ENCODE measurements at regions not wholly inside any gene's neighbourhood (a gene's known extent, or its start where the extent isn't known, plus 50 kb on each side); places are given as distances from the start of the nearest gene placed in this dataset.

- no peak for DNase-seq (ENCODE audit: extremely low read depth in 1 of 11, low read depth in 9 of 11, low spot score in 4 of 11)
These were observed 166.7 kb downstream of the TMTC3 start for GRCh38 chr12:88308825-88309224.

- DNase-seq (ENCODE audit: extremely low read depth in 1 of 11, low read depth in 9 of 11, low spot score in 4 of 11): no peak
These were observed 167.4 kb downstream of the TMTC3 start for GRCh38 chr12:88309546-88309945.

DNA sequence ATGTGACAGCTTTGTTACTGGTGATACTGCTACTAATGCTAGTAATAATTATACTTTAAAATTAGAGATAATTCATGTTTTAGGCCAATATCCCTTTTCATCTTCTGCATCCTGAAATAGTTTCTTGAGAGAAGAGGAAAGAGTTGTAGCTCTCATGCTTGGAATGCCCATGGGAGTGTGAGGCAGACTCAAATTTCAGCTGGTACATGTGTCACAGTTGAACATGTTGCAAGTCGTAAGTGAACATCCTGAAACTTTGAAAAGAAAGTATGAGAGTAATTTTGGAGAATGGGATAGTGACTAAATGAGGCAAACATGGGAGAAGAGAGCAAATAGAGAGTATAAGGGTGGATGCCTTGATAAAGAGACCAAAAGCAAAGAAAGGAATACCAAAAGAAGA is 168.0 kb downstream of the TMTC3 start:
- no peak for DNase-seq (ENCODE audit: extremely low read depth in 1 of 11, low read depth in 9 of 11, low spot score in 4 of 11)

DNA sequence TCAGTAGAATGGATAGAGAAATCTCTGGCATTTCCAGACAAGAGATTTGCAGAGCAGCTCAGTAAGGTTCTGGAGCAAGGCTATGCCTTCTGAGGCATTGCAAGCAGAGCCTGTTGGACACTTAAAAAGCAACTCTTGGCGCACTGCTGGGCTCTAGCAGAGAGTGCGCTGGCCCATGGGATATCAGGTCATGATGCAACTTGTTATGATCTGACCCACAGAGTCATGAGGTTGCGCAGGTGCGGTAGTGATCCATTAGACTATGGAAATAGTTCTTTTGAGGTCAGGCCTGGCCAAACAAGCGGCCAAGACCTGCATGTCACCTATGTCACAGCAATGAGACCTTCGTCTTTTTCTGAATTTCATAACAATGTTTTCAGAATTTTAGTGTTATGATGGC is 168.6 kb downstream of the TMTC3 start:
- no peak for DNase-seq (ENCODE audit: extremely low read depth in 1 of 11, low read depth in 9 of 11, low spot score in 4 of 11)

DNA sequence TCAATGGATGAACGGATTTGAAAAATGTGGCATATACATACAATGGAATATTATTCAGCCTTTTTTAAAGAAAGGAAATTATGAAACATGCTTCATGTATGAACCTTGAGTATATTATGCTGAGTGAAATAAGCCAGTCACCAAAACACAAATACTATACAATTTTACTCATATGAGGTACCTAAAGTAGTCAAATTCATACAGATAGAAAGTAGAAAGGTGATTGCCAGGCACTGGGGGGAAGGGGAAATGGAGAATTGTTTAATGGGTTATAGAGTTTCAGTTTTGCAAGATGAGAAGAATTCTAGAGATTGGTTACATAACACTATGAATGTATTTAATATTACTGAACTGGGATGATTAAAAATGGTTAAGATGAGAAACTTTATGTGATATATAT is 171.4 kb downstream of the TMTC3 start:
- no peak for DNase-seq (ENCODE audit: extremely low read depth in 1 of 11, low read depth in 9 of 11, low spot score in 4 of 11)

DNA sequence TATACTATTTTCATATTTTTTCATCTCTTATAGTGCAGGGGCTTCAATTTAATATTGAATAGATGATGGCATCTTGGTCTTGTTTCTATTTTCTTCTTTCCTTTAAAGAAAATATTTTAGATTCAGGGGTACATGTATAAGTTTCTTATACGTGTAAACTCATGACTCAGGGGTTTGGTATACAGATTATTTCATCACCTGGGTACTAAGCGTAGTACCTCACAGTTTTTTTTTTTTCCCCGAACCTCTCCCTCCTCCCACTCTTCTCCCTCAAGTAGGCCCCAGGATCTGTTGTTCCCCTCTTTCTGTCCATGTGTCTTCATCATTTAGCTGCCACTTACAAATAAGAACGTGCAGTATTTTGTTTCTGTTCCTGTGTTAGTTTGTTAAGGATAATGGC is 172.6 kb downstream of the TMTC3 start:
- no peak for DNase-seq (ENCODE audit: extremely low read depth in 1 of 11, low read depth in 9 of 11, low spot score in 4 of 11)

DNA sequence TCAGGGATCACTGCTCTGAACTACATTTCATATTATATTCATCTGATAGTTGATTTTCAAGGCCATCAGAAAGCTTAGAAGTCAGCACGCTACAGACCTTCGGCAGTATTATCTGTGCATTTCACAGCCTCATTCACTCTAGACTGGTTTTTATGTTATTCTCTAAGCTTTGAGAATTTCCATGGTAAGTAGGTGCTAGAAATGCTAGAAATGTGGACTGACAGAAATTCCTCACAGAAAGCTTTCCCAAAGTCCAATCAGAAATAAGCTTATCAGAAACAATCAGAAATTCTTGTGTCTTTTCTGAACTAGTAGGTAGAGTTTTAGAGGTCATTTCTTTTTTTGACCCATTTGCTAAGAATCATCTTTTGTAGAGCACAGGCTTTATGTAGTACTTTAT is 176.6 kb downstream of the TMTC3 start:
- no peak for DNase-seq (ENCODE audit: extremely low read depth in 1 of 11, low read depth in 9 of 11, low spot score in 4 of 11)

DNA sequence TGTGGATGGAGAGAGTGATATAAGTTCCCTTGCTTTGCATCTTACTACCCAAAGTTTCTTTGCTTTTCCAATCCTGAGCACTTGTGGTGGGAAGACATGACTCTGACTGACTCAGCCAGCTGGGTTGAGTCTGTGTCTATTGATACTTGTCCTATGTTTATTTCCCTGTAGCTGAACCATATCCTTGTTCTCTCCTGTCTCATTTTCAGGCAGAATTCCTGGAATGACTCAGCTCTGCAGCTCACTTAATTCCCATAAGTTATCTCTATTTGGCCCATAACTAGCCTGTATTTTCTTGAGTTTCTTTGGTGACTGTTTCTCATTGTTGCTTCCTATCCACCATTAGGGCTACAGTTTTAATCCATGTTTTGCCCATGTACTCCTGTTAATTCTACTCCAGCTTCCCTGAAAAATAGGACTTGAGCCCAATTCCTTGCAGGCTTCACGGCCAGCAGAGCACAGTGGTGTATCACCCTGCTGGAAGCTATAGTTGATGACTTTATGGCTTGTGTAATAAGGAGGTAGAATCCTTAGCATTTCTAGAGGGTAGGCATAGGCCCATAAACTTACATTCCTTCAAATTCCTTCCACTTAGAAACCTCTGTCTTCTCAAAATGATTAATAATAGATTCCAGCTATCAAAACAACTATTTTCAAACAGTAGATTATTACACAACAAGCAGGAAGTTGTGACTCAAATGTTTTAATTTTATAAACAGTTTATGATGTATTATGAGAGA is 183.1 kb downstream of the TMTC3 start:
- no peak for DNase-seq (ENCODE audit: extremely low read depth in 1 of 11, low read depth in 9 of 11, low spot score in 4 of 11)

- DNase-seq (ENCODE audit: extremely low read depth in 1 of 11, low read depth in 9 of 11, low spot score in 4 of 11): no peak
These were observed 183.7 kb downstream of the TMTC3 start for GRCh38 chr12:88325816-88326189.

DNA sequence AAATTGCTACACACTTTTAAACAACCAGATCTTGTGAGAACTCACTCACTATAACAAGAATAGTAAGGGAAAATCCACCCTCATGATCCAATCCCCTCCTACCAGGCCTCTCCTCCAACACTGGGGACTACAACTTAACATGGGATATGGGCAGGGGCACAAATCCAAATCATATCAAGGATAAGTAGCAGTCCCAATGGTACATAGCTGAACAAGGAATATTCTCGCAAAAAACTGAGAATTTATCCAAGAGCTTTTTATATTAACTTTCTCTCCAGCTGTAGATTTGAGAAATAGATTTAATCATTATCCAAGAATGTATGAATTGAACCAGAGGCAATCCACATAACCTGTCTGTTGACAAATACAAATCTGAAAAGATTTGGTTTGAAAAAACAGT is 185.2 kb downstream of the TMTC3 start:
- DNase-seq (ENCODE audit: extremely low read depth in 1 of 11, low read depth in 9 of 11, low spot score in 4 of 11): no peak

DNA sequence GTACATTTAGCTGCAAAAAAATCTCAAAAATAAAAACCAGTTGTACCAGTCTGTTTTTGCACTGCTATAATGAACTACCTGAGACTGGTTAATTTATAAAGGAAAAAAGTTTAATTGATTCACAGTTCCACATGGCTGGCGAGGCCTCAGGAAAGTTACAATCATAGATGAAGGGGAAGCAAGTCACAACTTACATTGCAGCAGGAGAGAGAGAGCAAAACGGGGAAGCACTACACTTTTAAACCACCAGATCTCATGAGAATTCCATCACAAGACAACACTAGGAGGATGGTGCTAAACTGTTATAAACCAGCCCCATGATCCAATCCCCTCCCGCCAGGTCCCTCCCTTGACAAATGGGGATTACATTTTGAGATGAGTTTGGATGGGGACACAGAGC is 186.0 kb downstream of the TMTC3 start:
- DNase-seq (ENCODE audit: extremely low read depth in 1 of 11, low read depth in 9 of 11, low spot score in 4 of 11): peak in 1 of 11 donors; percentile 38

GRCh38 chr12:88329833-88330232 is 187.7 kb downstream of the TMTC3 start:
- no peak for DNase-seq (ENCODE audit: extremely low read depth in 1 of 11, low read depth in 9 of 11, low spot score in 4 of 11)

DNA sequence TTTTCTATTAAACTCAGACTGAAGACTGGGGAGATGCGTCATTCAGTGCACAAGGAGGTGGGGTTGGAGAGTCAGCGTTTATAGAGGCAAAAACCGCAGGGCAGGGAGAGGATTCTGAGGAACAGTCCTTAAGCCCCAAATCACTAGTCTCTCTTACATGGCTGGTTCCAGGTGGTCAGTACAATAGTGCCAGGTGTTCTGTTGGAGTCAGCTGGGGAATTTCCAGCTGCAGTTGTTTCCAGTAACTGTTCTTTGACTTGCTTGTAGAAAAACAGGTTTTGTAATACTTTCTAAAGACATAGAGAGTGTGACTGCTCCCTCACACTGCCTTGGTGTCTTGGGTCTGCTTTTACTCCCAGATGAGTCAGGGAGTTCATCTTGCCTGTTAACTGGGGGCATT is 192.2 kb downstream of the TMTC3 start:
- DNase-seq (ENCODE audit: extremely low read depth in 1 of 11, low read depth in 9 of 11, low spot score in 4 of 11): no peak

DNA sequence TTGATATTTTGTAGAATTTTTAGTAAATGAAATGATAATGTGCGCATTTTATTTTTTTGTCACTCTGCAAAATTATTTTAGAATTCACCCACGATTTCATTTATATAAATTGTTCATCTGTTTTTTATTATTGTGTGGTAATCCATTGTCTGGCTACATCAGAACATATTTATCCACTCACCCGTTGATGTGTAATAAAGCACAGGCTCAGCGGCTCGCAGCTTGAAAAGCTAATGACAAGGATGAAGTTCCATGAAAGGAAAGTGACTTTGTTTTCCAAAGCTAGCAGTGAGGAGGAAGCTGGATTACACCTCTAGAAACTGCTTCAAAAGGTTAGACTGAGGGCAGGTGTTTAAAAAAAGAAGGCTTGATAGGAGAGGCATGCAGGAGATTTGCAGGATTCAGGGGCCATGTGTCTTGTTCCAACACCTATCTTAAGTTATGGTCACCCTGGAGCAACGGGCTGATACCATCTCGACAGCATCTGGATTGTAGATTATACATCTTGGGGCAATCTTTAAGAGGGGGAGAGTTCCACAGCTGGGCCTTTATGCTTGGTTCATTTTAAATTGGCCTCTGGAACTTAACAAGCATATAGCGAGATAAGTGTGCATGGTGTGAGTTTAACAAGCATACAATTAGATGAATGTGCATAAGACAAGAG is 194.1 kb downstream of the TMTC3 start:
- no peak for DNase-seq (ENCODE audit: extremely low read depth in 1 of 11, low read depth in 9 of 11, low spot score in 4 of 11)

DNA sequence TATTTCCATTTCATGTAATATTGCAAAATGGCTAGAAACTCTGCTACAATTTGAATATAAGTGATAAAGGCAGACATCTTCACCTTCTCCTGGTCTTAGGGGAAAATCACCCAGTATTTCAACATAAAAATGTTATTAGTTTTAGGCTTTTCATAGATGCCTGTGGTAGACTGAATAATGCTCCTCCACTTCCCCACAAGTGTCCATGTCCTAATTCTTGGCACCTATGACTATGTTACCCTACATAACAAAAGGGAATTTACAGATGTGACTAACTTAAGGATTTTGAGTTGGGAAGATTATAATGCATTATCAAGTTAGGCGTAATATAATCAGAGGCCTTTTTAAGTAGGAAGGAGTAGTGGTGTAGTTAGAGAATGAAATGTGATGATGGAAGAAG is 196.4 kb downstream of the TMTC3 start:
- no peak for DNase-seq (ENCODE audit: extremely low read depth in 1 of 11, low read depth in 9 of 11, low spot score in 4 of 11)

DNA sequence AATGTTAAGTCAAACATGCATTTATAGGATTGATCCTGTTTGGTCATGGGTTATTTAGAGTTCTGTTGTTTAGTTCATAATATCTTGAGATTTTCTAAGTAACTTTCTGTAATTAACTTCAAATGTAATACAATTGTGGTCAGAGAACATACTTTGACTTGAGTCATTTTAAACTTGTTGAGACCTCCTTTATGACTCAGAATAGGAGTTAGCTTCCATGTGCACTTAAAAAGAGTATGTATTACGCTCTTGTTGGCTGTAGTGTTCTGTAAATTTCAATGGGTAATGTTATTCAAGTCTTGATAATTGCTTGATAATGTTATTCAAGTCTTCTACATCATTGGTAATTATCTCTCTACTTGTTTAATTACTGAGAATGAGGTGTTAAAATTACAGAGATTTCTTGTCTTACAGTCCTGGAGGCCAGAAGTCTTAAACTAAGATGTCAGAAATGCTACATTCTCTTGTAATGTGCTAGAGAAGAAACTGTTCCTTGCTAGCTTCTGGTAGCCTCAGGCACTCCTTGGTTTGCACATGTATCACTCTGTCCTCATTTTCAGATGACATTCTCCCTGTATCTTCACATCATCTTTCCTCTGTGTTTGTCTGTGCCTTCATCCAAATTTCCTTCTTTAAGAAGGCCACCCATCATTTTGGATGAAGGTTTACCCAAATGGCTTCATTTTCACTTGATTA is 197.3 kb downstream of the TMTC3 start:
- no peak for DNase-seq (ENCODE audit: extremely low read depth in 1 of 11, low read depth in 9 of 11, low spot score in 4 of 11)

DNA sequence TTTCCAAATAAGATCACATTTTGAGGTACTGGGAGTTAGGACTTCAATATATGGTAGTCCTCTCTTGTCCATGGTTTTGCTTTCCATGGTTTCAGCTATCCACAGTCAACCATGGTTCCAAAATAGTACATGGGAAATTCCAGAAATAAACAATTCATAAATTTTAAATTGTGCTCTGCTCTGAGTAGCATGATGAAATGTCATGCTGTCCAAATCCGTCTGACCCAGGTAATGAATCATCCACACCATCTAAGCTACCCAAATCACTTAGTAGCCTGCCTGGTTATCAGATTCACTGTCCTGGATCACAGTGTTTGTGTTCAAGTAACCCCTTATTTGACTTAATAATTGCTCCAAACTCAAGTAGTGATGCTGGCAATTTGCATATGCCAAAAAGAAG is 197.9 kb downstream of the TMTC3 start:
- DNase-seq (ENCODE audit: extremely low read depth in 1 of 11, low read depth in 9 of 11, low spot score in 4 of 11): no peak

DNA sequence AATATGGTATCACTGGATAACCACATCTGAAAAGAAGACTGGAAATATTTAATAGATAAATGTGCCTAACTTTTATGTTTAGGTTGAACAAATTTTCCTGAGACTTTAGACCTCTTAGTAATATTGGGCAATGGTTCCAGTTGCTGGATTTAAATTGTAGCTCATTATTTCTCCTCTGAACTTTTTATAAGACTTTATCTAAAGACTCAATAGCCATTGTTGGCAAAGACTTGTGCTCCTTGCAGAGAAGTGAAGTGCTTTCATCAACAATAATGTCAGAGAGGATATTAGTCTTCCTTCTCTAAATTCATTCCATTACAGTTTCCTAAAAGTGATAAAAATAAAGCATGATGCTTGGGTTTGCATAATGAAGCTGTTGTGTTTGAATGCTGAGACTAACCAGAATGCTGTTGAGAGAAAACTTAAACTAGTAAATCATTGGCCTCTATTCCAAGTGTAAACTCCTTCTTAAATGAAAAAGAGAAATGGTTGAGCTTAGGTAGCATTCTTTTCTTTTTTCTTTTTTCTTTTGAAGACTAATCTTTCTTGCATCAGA is 200.2 kb downstream of the TMTC3 start:
- no peak for DNase-seq (ENCODE audit: extremely low read depth in 1 of 11, low read depth in 9 of 11, low spot score in 4 of 11)

DNA sequence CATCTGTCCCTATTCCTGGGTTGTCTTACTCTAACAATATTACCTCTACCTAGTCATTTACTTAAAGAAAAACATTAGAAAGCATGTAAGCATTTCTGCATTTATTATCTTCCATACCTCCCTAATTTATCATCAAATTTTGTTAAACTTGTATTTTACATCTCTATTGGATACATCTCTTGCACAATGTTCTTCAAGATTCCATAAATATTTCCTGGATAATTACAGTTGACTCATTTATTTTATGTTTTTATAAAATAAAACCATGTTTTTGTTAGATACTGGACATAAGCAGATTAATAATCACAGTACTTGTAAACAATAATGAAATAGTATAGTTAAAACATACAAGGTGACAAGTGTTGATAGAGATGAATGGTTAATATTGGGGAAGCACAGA is 209.0 kb downstream of the TMTC3 start:
- DNase-seq (ENCODE audit: extremely low read depth in 1 of 11, low read depth in 9 of 11, low spot score in 4 of 11): no peak

- DNase-seq (ENCODE audit: extremely low read depth in 1 of 11, low read depth in 9 of 11, low spot score in 4 of 11): no peak
These were observed 212.6 kb downstream of the TMTC3 start for GRCh38 chr12:88354691-88355090.
